Esophagus muscularis mucosa (tissue), 4 donors: ENCODE measurements at regions not wholly inside any gene's neighbourhood (a gene's known extent, or its start where the extent isn't known, plus 50 kb on each side); places are given as distances from the start of the nearest gene placed in this dataset.

Source experiments
- DNase-seq: peaks from one replicate; pipeline ENCODE4 v3.0.0-alpha.2; 2017; ENCODE audit errors: extremely low spot score
- H3K27ac ChIP-seq, 4 donors: fragments of 200-600 bp; sonication (generic); replicated peaks in 1 of 4; 1 replicate in 3 of 4; 2 replicates in 1 of 4; pipeline ENCODE4 v1.5.1; 2016 to 2019; ENCODE audit warnings: mild to moderate bottlenecking in 1 of 4
- H3K27me3 ChIP-seq, 4 donors: fragments of 200-600 bp; sonication (generic); one replicate each; pipeline versions ENCODE4 v1.5.1 to v1.6.0; 2016 to 2019
- H3K36me3 ChIP-seq, 4 donors: fragments of 200-600 bp; sonication (generic); one replicate each; pipeline ENCODE4 v1.5.1; 2016 to 2019
- H3K4me1 ChIP-seq, 4 donors: fragments of 200-600 bp; sonication (generic); one replicate each; pipeline ENCODE4 v1.5.1; 2016 to 2019
- H3K4me3 ChIP-seq, 4 donors: fragments of 200-600 bp; sonication (generic); 1 replicate in 2 of 4; 2 replicates in 2 of 4; pipeline ENCODE4 v1.5.1; 2016 to 2019; ENCODE audit warnings: mild to moderate bottlenecking in 4 of 4, moderate library complexity in 1 of 4
- H3K9me3 ChIP-seq, 4 donors: fragments of 200-600 bp; sonication (generic); 1 replicate in 3 of 4; 2 replicates in 1 of 4; pipeline ENCODE4 v1.5.1; 2016 to 2019
- CTCF ChIP-seq, 3 experiments: fragments of 200-600 bp in 2 of 3; fragments of 450-650 bp in 1 of 3; sonication (generic) in 2 of 3; IDR thresholded peaks; one replicate each; pipeline ENCODE4 v1.5.1; 2017 to 2019; ENCODE audit warnings: antibody characterized with exemption in 3 of 3, mild to moderate bottlenecking in 2 of 3, moderate library complexity in 1 of 3
- EP300 ChIP-seq: sonication (generic); formaldehyde crosslinking; IDR thresholded peaks from one replicate; pipeline ENCODE4 v1.6.1; 2017; ENCODE audit warnings: antibody characterized with exemption
- POLR2A ChIP-seq: fragments of 450-650 bp; IDR thresholded peaks from one replicate; pipeline ENCODE4 v1.6.1; 2017; ENCODE audit warnings: antibody characterized with exemption, moderate library complexity, mild to moderate bottlenecking, low read depth
- POLR2AphosphoS5 ChIP-seq, 2 donors: sonication (generic); formaldehyde crosslinking; IDR thresholded peaks; one replicate each; pipeline ENCODE4 v1.6.1; 2017; ENCODE audit warnings: antibody characterized with exemption in 2 of 2
- WGBS: methylation state at CpG from one replicate; pipeline ENCODE4 v1.1.5; 2018; 5-methylcytosine and 5-hydroxymethylcytosine counted together
- intact Hi-C: fragments of 100-400 bp; cut with DNase I; formaldehyde crosslinking; loops from one replicate; pipeline ENCODE4 v1.15.1; 2023

GRCh38 chr14:41022932-41023331 lies 583.7 kb upstream of the LRFN5 start:
- Histone ChIP-seq H3K27me3 (no peaks in the 10 kb centered on the region), H3K9me3 (no peaks in the 10 kb centered on the region), H3K27ac (no peak overlapping the region), H3K4me3 (no peak overlapping the region), H3K36me3 (no peaks in the 10 kb centered on the region), H3K4me1 (no peaks in the 10 kb centered on the region)
- TF ChIP-seq POLR2AphosphoS5 (IDR thresholded peaks at IDR 0.05) (no peak), POLR2A (no peak), EP300 (no peak), CTCF (IDR thresholded peaks at IDR 0.05) (no peak)
- 96% methylated on average over 2 of the region's 2 CpGs for WGBS
- DNase-seq: no peak
- intact Hi-C loops: no loop called here

- no peaks in the 10 kb centered on the region for H3K9me3 ChIP-seq
- H3K27me3 ChIP-seq: no peaks in the 10 kb centered on the region
- TF ChIP-seq CTCF (IDR thresholded peaks at IDR 0.05) (no peak), EP300 (no peak)
- no peak for DNase-seq
- WGBS: 60% methylated on average over 4 of the region's 4 CpGs
- intact Hi-C loops: no loop called here
- no peak overlapping the region for H3K27ac ChIP-seq
- no peak overlapping the region for H3K4me3 ChIP-seq
- H3K4me1 ChIP-seq: no peaks in the 10 kb centered on the region
- no peaks in the 10 kb centered on the region for H3K36me3 ChIP-seq
These were observed 590.5 kb upstream of the LRFN5 start for GRCh38 chr14:41016213-41016612.

GRCh38 chr14:41000350-41000749 lies 606.3 kb upstream of the LRFN5 start:
- WGBS: 81% methylated on average over 3 of the region's 3 CpGs
- H3K4me1 ChIP-seq: no peaks in the 10 kb centered on the region

GRCh38 chr14:40989260-40989659 lies 617.4 kb upstream of the LRFN5 start:
- intact Hi-C loops: no loop called here

More at GRCh38 chr14:41000350-41000749, 606.3 kb upstream of the LRFN5 start:
- DNase-seq: no peak
- TF ChIP-seq POLR2A (no peak), CTCF (IDR thresholded peaks at IDR 0.05) (no peak), POLR2AphosphoS5 (IDR thresholded peaks at IDR 0.05) (no peak), EP300 (no peak)
- H3K27ac ChIP-seq: no peak overlapping the region
- no peak overlapping the region for H3K4me3 ChIP-seq
- H3K9me3 ChIP-seq: no peaks in the 10 kb centered on the region
- H3K27me3 ChIP-seq: no peaks in the 10 kb centered on the region
- intact Hi-C loops: no loop called here
- no peaks in the 10 kb centered on the region for H3K36me3 ChIP-seq

More at GRCh38 chr14:40989260-40989659, 617.4 kb upstream of the LRFN5 start:
- H3K4me3 ChIP-seq: no peak overlapping the region
- no peaks in the 10 kb centered on the region for H3K4me1 ChIP-seq
- H3K9me3 ChIP-seq: peaks cover 0 to 6% (median 0%) of the 10 kb centered on the region in 4 donors
- H3K27ac ChIP-seq: no peak overlapping the region
- DNase-seq: no peak
- TF ChIP-seq POLR2AphosphoS5 (IDR thresholded peaks at IDR 0.05) (no peak), POLR2A (no peak), EP300 (no peak), CTCF (IDR thresholded peaks at IDR 0.05) (no peak)
- H3K36me3 ChIP-seq: no peaks in the 10 kb centered on the region
- H3K27me3 ChIP-seq: no peaks in the 10 kb centered on the region
- WGBS: 33% methylated on average over 1 of the region's 1 CpG
